ENCODE measurements at regions not wholly inside any gene's neighbourhood (a gene's known extent, or its start where the extent isn't known, plus 50 kb on each side); places are given as distances from the start of the nearest gene placed in this dataset.

DNA sequence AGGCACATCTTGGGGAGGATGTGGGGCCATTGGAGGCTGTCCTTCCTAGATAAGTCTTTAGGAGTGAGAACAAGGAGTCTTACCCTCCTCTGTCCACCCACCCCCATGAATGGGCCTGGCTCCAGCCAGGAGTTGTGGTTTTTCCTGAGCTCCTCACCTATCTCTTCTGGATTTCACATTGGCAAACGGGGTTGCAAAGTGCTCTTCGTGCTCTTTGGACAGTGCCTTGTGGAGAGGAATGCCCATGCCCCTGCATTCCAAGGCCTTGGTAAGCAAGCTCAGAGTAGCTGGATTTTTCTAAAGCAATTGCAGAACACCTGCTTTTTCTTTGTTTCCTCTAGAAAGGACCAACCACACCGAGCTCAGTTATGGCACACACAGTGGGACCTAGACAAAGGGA lies 152.1 kb upstream of the CAMK1G start:
- ChIA-PET CTCF (no interaction called here), POLR2A (no interaction called here)
- no TSS peak for BruUV-seq (replicated peaks)
- Histone ChIP-seq H3K36me3 (ENCODE audit: control insufficient read depth, insufficient read depth, low read length) (no peaks in the 10 kb centered on the region), H3K27ac (ENCODE audit: low read length) (no peak overlapping the region), H3K27me3 (ENCODE audit: control insufficient read depth, insufficient read depth, low read length) (no peaks in the 10 kb centered on the region), H3K4me1 (ENCODE audit: control insufficient read depth, insufficient read depth, low read length) (no peaks in the 10 kb centered on the region), H3K4me3 (ENCODE audit: low read depth in 2 of 2, low read length in 2 of 2) (no peak overlapping the region), H3K9me3 (ENCODE audit: control insufficient read depth, insufficient read depth, low read depth, low read length) (no peaks in the 10 kb centered on the region)
- DNase-seq (ENCODE audit: low read depth, low spot score) (no peak), ATAC-seq (no peak)
- intact Hi-C loops (cut with micrococcal nuclease; ENCODE audit: unreplicated experiment) = no loop called here
- TF ChIP-seq SIN3A (IDR thresholded peaks at IDR 0.05; ENCODE audit: borderline replicate concordance, insufficient read depth, low read depth, low read length) (no peak), POLR2AphosphoS5 (IDR thresholded peaks at IDR 0.05; ENCODE audit: low read depth, low read length) (no peak), TCF7L2 (IDR thresholded peaks at IDR 0.05; ENCODE audit: low read depth, low read length) (no peak)
- TF ChIP-seq, protein P1, sequence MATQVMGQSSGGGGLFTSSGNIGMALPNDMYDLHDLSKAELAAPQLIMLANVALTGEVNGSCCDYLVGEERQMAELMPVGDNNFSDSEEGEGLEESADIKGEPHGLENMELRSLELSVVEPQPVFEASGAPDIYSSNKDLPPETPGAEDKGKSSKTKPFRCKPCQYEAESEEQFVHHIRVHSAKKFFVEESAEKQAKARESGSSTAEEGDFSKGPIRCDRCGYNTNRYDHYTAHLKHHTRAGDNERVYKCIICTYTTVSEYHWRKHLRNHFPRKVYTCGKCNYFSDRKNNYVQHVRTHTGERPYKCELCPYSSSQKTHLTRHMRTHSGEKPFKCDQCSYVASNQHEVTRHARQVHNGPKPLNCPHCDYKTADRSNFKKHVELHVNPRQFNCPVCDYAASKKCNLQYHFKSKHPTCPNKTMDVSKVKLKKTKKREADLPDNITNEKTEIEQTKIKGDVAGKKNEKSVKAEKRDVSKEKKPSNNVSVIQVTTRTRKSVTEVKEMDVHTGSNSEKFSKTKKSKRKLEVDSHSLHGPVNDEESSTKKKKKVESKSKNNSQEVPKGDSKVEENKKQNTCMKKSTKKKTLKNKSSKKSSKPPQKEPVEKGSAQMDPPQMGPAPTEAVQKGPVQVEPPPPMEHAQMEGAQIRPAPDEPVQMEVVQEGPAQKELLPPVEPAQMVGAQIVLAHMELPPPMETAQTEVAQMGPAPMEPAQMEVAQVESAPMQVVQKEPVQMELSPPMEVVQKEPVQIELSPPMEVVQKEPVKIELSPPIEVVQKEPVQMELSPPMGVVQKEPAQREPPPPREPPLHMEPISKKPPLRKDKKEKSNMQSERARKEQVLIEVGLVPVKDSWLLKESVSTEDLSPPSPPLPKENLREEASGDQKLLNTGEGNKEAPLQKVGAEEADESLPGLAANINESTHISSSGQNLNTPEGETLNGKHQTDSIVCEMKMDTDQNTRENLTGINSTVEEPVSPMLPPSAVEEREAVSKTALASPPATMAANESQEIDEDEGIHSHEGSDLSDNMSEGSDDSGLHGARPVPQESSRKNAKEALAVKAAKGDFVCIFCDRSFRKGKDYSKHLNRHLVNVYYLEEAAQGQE (IDR thresholded peaks at IDR 0.05; ENCODE audit: insufficient read depth in 1 of 2, low read depth in 2 of 2, low read length in 1 of 2) = no peak
- TF ChIP-seq, protein P2, sequence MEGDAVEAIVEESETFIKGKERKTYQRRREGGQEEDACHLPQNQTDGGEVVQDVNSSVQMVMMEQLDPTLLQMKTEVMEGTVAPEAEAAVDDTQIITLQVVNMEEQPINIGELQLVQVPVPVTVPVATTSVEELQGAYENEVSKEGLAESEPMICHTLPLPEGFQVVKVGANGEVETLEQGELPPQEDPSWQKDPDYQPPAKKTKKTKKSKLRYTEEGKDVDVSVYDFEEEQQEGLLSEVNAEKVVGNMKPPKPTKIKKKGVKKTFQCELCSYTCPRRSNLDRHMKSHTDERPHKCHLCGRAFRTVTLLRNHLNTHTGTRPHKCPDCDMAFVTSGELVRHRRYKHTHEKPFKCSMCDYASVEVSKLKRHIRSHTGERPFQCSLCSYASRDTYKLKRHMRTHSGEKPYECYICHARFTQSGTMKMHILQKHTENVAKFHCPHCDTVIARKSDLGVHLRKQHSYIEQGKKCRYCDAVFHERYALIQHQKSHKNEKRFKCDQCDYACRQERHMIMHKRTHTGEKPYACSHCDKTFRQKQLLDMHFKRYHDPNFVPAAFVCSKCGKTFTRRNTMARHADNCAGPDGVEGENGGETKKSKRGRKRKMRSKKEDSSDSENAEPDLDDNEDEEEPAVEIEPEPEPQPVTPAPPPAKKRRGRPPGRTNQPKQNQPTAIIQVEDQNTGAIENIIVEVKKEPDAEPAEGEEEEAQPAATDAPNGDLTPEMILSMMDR (IDR thresholded peaks at IDR 0.05) = no peak
- in situ Hi-C loops (cut with HindIII; ENCODE audit: low pct_unique_long_range_greater_than_20kb, low sequenced_read_pairs) = no loop called here

DNA sequence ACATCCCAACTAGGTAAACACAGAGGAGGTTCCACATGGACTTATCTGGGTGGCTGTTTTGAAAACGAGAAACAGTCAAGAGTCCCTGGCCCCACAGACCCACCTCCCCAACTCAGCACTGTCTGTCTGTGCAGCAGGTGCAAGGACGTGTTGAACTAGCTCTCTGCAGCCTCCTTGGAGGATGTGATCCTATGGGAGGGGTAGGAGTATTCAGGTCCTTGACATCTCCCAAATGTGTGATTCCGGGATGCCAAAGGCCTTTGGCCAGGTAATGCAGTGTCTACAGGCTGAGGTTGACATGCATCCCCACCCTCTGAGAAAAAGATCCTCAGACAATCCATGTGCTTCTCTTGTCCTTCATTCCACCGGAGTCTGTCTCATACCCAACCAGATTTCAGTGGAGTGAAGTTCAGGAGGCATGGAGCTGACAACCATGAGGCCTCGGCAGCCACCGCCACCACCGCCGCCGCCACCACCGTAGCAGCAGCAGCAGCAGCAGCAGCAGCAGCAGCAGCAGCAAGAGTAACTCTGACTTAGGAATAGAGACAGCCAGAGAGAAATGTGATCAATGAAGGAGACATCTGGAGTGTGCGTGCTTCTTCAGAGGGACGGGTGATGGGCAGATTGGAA lies 151.6 kb upstream of the CAMK1G start:
- no peak overlapping the region for H3K27ac ChIP-seq (ENCODE audit: low read length)
- TF ChIP-seq POLR2AphosphoS5 (IDR thresholded peaks at IDR 0.05; ENCODE audit: low read depth, low read length) (no peak), SIN3A (IDR thresholded peaks at IDR 0.05; ENCODE audit: borderline replicate concordance, insufficient read depth, low read depth, low read length) (no peak), TCF7L2 (IDR thresholded peaks at IDR 0.05; ENCODE audit: low read depth, low read length) (no peak)
- TF ChIP-seq, protein P1 (IDR thresholded peaks at IDR 0.05; ENCODE audit: insufficient read depth in 1 of 2, low read depth in 2 of 2, low read length in 1 of 2) = no peak
- TF ChIP-seq, protein P2 (IDR thresholded peaks at IDR 0.05) = no peak
- DNase-seq (ENCODE audit: low read depth, low spot score) (no peak), ATAC-seq (no peak)
- no peak overlapping the region for H3K4me3 ChIP-seq (ENCODE audit: low read depth in 2 of 2, low read length in 2 of 2)
- H3K36me3 ChIP-seq (ENCODE audit: control insufficient read depth, insufficient read depth, low read length) = no peaks in the 10 kb centered on the region
- in situ Hi-C loops (cut with HindIII; ENCODE audit: low pct_unique_long_range_greater_than_20kb, low sequenced_read_pairs) = no loop called here
- H3K27me3 ChIP-seq (ENCODE audit: control insufficient read depth, insufficient read depth, low read length) = no peaks in the 10 kb centered on the region
- no TSS peak for BruUV-seq (replicated peaks)
- intact Hi-C loops (cut with micrococcal nuclease; ENCODE audit: unreplicated experiment) = no loop called here
- ChIA-PET CTCF (no interaction called here), POLR2A (no interaction called here)
- H3K4me1 ChIP-seq (ENCODE audit: control insufficient read depth, insufficient read depth, low read length) = no peaks in the 10 kb centered on the region
- no peaks in the 10 kb centered on the region for H3K9me3 ChIP-seq (ENCODE audit: control insufficient read depth, insufficient read depth, low read depth, low read length)
